GM18517 (cell line): ENCODE measurements at regions not wholly inside any gene's neighbourhood (a gene's known extent, or its start where the extent isn't known, plus 50 kb on each side); places are given as distances from the start of the nearest gene placed in this dataset.
"Not testable (repeated sequence)": the region's sequence is repeated elsewhere in the genome, so short reads cannot be mapped to it uniquely, and the experiment has no call there.

ENCODE experiments used
- ATAC-seq: cut with Tn5 transposase; IDR thresholded peaks from one replicate; pipeline ENCODE4 v1.9.1; 2021; ENCODE audit warnings: mild to moderate bottlenecking, moderate library complexity; ENCODE audit not compliant: unreplicated experiment

DNA sequence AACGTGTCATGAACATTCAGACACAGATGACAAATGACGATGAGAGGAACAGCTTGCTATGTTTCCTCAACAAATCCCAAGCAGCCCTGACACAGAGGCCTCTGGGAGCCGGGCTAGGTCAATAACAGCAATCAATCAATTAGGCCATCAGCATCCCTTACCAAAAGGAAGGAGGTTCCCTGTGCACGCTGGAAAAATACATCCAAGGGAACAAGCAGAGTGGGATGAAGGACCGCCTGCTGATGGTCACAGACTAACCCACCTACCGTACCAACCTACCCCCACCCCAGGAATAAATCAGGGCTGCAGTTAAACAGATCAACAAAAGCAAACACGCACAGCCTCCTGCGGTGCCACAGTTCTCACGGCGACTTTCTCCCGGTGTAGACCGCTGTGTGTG is 265.1 kb upstream of the SFSWAP start:
- no peak for ATAC-seq

DNA sequence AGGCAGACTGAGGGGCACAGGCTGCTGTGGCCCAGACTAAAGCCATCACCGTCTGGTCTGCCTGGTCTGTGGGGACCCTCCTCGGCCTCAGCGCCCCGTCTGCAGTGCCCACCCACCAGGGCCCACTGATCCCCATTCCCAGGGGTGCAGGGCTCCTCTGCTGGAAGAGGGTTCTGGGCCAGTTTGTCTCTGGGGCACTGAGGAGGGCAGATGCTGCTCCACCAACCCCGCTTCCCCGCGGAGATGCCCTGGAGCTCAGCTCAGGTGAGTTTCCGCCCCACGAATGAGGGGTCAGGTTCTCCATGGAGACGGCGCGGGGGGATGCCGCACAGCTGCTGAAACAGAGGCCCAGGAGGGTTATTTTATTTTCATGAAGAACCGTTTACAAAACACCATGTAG is 263.3 kb upstream of the SFSWAP start:
- ATAC-seq, result not testable (repeated sequence)

- no peak for ATAC-seq
These were observed 262.6 kb upstream of the SFSWAP start for GRCh38 chr12:131448254-131448795.

DNA sequence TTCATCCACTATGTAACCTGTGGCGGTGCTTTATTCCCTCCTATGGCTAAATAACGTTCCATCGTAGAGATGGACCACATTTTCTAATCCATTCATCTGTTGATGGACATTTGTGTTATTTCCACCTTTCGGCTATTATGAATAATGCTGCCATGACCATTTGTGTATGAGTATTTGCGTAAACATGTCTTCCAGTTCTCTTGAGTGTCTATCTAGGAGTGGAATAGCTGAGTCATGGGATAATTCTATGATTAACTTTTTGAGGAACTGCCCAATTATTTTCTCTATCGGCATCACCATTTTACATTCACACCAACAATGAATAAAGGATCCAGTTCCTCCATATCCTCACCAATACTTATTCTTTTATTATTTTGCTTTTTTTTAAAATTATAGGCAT is 261.9 kb upstream of the SFSWAP start:
- no peak for ATAC-seq

DNA sequence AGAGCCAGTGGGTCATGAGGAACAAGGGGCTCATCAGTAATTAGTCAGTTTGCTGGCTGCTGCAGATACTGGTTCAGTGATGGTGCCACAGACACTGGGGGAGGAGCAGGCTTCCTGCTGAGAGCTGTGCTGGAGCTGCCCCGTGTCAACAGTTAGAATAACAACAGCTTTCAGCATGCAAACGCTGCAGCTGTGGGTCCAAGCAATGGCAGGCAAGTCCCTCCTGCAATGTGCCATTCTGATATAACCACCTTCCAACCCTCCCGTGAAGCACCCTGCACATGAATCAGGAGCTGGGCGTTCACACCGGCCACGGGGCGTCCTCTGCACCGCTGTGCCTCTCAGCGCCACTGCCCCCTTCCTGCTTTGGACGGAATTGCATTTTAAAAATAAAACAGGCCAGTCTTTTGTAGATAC is 258.4 kb upstream of the SFSWAP start:
- no peak for ATAC-seq

GRCh38 chr12:131454418-131455217 is 256.3 kb upstream of the SFSWAP start:
- no peak for ATAC-seq

DNA sequence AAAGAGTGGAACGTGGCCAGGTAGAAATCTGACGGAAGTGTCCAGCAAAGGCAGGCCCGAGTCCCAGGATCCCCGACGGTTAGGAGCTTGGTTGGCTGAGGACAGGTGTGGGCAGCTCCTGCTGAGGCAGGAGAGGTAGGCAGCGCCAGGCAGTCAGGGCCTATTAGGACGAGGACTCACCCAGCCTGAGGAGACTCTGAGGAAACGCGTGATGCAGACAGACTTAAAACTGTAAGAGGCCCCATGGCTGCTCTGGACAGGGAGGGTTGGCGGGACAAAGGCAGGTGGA is 255.7 kb upstream of the SFSWAP start:
- no peak for ATAC-seq

DNA sequence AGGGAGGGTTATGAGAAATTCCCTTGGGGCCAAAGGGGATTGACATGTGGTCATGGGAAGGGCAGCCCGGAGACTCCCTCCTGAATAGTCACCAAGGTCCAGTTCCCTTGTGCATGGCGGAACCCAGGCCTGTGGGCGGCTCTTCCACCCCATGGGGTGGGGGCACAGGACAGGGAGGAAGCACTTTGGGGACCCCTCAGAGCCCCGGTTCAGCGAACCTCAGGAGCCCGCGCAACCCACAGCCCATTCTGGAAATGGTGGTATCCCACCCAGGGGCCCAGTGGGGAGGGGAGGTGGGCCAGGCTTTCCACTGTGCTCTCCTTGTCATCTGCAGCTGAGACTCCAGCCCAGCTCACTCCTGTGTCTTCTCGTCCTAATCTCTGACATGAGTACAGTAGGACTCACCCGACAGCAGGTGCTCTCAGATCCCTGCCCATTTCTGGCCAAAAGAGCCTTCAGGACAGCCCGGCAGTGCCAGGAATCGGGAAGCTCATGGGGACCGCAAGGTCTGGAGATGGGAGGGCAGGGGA is 255.2 kb upstream of the SFSWAP start:
- no peak for ATAC-seq

GRCh38 chr12:131456301-131457027 is 254.4 kb upstream of the SFSWAP start:
- ATAC-seq, result no peak

DNA sequence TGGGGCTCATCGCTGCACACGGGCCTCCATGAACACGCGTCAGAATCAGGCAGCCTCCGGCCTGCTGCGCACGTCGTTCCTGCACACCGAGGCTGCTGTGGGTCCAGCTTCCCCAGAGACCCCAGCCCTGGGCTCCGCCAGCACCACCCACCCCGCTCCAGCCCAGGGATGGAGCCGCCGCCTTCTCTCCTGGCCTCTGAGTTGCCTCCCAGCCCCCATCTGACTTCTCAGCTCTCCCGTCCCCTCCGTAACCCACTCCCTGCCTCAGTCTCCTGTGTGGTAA is 253.9 kb upstream of the SFSWAP start:
- ATAC-seq, result no peak

DNA sequence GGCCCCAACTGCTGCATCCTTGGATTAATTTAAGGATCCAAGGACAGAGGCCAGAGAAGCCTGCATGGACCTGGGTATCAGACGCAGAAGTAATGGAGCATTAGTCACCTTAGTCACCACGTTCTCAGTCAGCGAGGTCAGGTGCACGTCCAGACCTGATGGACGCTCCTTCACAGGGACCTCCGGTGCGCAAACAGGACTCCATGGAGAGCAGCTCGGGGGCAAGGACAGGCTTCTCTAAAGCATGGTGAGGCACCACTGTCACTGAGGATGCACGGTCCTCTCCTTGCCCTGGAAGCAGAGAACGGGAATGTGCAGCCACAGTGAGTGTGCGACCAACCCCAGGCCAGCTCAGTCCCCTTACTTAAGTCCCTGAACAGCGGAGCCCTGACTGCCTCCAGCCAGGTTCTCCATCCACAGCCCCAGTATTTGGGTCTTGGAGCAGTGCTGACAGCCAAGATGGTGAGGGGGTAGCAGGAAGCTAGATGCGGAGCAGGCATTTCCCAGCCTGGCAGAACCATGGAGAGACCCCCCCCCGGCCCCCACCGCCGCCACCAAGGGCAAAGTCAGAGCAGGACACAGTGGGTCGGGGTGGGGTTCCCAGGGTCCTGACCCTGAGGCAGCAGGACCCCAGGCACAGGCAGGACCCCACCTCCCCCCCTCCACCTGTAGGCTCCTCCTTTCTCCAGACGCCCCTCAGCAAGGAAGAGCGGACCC is 253.4 kb upstream of the SFSWAP start:
- no peak for ATAC-seq

DNA sequence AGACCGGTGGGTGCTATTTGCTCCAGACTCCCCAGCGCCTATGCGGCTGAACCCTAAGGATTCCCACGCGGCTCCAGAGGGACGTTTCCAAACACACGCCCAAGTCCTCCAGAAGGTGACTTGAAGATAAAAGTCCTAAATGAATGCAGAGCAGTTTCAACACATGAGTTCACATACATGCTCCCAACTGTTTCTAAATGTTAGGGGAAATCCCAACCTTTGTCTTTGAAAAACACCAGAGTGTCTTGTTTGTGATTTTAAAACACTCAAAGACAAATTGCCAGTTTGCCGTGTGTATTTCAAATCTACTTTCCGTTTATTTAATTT is 252.9 kb upstream of the SFSWAP start:
- ATAC-seq, result no peak

- no peak for ATAC-seq
These were observed 251.7 kb upstream of the SFSWAP start for GRCh38 chr12:131458931-131459772.

- ATAC-seq, result no peak
These were observed 251.0 kb upstream of the SFSWAP start for GRCh38 chr12:131459773-131460365.

- ATAC-seq, result no peak
These were observed 250.4 kb upstream of the SFSWAP start for GRCh38 chr12:131460520-131460919.

DNA sequence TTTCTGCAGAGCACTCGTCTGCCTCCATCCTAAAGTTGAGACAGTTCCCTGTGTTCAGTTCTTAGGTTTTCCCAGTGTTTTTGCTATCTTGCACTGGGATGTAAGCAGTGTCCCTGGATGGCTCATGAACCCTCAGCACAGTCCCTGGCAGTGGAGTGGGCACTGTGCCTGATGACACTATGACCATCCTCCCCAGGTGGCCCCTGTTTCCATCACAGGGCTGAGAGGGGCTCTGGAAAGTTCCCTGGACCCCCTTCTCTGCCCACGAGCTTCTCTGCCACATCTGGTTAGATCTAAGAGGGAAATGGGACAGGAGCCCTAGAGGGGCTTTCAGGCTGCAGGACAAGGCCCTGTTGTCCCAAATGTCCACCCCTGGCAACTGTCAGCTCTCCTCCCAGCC is 249.8 kb upstream of the SFSWAP start:
- no peak for ATAC-seq

- no peak for ATAC-seq
These were observed 247.7 kb upstream of the SFSWAP start for GRCh38 chr12:131463174-131463573.

DNA sequence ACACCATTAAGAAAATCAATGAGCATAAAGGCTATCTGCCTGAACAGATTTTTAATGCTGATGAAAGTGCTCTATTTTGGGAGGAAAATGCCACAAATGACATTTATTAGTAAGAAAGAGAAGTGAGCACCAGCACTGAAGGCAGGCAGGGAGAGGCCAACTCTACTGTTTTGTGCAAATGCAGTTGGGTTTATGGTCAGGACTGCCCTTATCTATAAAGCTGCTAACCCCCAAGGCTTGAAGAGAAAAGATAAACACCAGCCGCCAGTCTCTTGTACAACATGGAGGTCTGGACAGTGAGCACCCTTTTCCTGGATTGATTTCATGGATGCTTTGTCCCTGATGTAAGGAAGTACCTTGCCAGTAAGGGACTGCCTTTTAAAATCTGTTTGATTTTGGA is 246.8 kb upstream of the SFSWAP start:
- ATAC-seq, result no peak

GRCh38 chr12:131466306-131466705 is 244.6 kb upstream of the SFSWAP start:
- no peak for ATAC-seq

DNA sequence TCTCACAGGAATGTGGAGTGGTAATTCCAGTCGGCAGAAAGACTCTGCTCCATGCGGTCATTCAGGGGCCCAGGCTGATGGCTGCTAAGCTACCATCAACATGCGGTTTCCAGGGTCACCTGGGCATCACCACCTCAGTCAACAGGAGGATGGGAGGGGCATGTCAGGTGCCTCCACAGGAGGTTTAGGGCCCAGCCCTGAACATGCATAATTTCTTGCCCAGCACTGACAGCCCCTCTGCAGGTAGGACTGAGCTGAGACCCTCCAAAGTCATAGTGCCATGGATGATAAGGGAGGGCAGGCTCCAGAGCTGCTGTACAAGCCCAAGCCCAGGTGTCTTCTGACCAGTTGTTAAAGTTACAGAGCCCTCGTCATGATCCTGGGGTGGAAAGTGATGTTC is 244.0 kb upstream of the SFSWAP start:
- no peak for ATAC-seq

DNA sequence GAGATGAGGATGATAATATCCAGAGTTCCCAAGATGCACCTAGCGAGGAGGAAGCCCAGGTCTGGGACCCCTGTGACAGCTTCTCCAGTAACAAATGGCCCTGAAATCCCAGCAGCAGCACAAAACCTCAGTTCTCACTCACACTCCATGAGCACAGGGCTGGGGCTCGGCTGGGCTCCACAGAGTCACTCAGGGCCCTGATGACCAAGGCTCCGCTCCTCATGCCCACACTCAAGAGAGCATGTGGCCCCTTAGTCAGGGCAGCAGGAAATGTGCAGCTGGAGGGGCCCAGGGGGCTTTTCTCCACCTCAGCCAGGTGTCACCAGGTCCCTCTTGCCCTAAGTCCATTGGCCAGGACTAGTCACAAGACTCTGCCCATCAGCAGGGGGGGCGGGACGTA is 242.7 kb upstream of the SFSWAP start:
- ATAC-seq, result no peak
